ENCODE measurements at regions not wholly inside any gene's neighbourhood (a gene's known extent, or its start where the extent isn't known, plus 50 kb on each side); places are given as distances from the start of the nearest gene placed in this dataset.

GRCh38 chr4:108366716-108367115 lies 198.0 kb upstream of the LEF1 start:
- Mint-ChIP-seq H3K27ac (no peak overlapping the region), H3K4me3 (no peak overlapping the region), H3K27me3 (ENCODE audit: low read depth in 2 of 2) (peaks cover 65 to 88% of the 10 kb centered on the region in 2 donors), H3K4me1 (peaks cover 13 to 24% of the 10 kb centered on the region in 2 donors), H3K9me3 (no peaks in the 10 kb centered on the region), H3K36me3 (no peaks in the 10 kb centered on the region)
- no peak for DNase-seq
- Histone ChIP-seq H3K27ac (ENCODE audit: low read length) (no peak overlapping the region), H3K27me3 (ENCODE audit: control insufficient read depth, insufficient read depth, low read length) (peaks cover 37% of the 10 kb centered on the region), H3K36me3 (ENCODE audit: control insufficient read depth, insufficient read depth, low read length) (no peaks in the 10 kb centered on the region), H3K4me3 (ENCODE audit: low read length) (no peak overlapping the region), H3K4me1 (ENCODE audit: control insufficient read depth, insufficient read depth, low read length) (peaks cover 9% of the 10 kb centered on the region), H3K9me3 (ENCODE audit: control insufficient read depth, insufficient read depth, low read length) (no peaks in the 10 kb centered on the region)
- no peak for TF ChIP-seq CTCF (IDR thresholded peaks at IDR 0.05)
- ATAC-seq: no peak
- intact Hi-C loops (cut with micrococcal nuclease): no loop called here
- 90% methylated on average over 1 of the region's 1 CpG for WGBS (ENCODE audit: insufficient coverage)

GRCh38 chr4:108365551-108365950 lies 196.8 kb upstream of the LEF1 start:
- H3K4me3 ChIP-seq (ENCODE audit: low read length): no peak overlapping the region
- no peaks in the 10 kb centered on the region for H3K9me3 Mint-ChIP-seq
- no peaks in the 10 kb centered on the region for H3K36me3 Mint-ChIP-seq
- H3K27ac ChIP-seq (ENCODE audit: low read length): no peak overlapping the region
- intact Hi-C loops (cut with micrococcal nuclease): no loop called here
- no peak overlapping the region for H3K4me3 Mint-ChIP-seq
- no peak overlapping the region for H3K27ac Mint-ChIP-seq
- DNase-seq (no peak), ATAC-seq (no peak)
- WGBS (ENCODE audit: insufficient coverage): 93% methylated on average over 6 of the region's 7 CpGs
- peaks cover 63 to 87% of the 10 kb centered on the region in 2 donors for H3K27me3 Mint-ChIP-seq (ENCODE audit: low read depth in 2 of 2)
- H3K4me1 Mint-ChIP-seq: peaks cover 13 to 18% of the 10 kb centered on the region in 2 donors
- no peaks in the 10 kb centered on the region for H3K9me3 ChIP-seq (ENCODE audit: control insufficient read depth, insufficient read depth, low read length)
- peaks cover 5% of the 10 kb centered on the region for H3K4me1 ChIP-seq (ENCODE audit: control insufficient read depth, insufficient read depth, low read length)
- H3K27me3 ChIP-seq (ENCODE audit: control insufficient read depth, insufficient read depth, low read length): peaks cover 36% of the 10 kb centered on the region
- H3K36me3 ChIP-seq (ENCODE audit: control insufficient read depth, insufficient read depth, low read length): no peaks in the 10 kb centered on the region
- TF ChIP-seq CTCF (IDR thresholded peaks at IDR 0.05): no peak

DNA sequence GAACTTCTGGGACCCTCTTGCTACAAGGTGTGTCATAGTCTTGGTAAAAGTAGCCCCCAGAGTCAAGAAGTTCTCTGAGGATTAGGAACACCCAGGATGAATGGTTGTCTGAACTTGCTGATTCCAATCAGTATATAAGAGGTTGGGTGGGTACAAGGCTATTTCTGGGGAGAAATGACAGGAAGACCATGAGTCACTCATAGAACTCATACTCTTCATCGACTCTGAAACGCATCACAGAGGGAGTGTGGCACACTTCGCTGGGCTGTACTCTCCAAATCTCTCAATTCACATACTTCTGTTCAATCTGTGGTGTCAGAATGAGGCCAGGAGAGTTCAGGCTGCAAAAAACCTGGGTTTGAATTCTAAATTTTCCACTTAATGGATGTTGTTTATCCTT lies 193.2 kb upstream of the LEF1 start:
- DNase-seq: no peak
- Histone ChIP-seq H3K36me3 (ENCODE audit: control insufficient read depth, insufficient read depth, low read length) (no peaks in the 10 kb centered on the region), H3K4me1 (ENCODE audit: control insufficient read depth, insufficient read depth, low read length) (no peaks in the 10 kb centered on the region), H3K9me3 (ENCODE audit: control insufficient read depth, insufficient read depth, low read length) (no peaks in the 10 kb centered on the region), H3K27ac (ENCODE audit: low read length) (no peak overlapping the region), H3K27me3 (ENCODE audit: control insufficient read depth, insufficient read depth, low read length) (peaks cover 23% of the 10 kb centered on the region), H3K4me3 (ENCODE audit: low read length) (no peak overlapping the region)
- WGBS (ENCODE audit: insufficient coverage): 76% methylated on average over 3 of the region's 3 CpGs
- Mint-ChIP-seq H3K4me1 (peaks cover 0 to 4% of the 10 kb centered on the region in 2 donors), H3K27me3 (ENCODE audit: low read depth in 2 of 2) (peaks cover 60 to 90% of the 10 kb centered on the region in 2 donors), H3K27ac (no peak overlapping the region), H3K4me3 (no peak overlapping the region), H3K36me3 (no peaks in the 10 kb centered on the region), H3K9me3 (no peaks in the 10 kb centered on the region)
- intact Hi-C loops (cut with micrococcal nuclease): no loop called here
- no peak for ATAC-seq
- no peak for TF ChIP-seq CTCF (IDR thresholded peaks at IDR 0.05)

DNA sequence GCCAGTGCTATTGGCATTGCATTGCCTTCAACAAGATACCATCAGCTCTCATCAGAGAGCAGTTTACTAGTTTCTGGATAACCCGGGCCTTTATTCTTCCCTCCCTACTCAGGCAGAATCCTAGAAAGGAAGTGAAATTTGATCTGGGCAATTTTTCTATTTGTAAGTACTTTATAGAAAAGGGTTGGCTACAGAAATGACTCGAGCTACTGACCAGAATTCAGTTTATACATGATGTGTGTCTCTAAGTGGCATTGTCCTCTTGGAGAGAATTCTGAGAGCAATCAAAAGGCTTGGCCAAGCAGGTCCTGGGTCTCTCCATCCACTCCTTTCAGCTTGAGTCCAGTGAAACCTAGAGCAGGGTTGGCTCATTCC lies 192.7 kb upstream of the LEF1 start:
- Histone ChIP-seq H3K36me3 (ENCODE audit: control insufficient read depth, insufficient read depth, low read length) (no peaks in the 10 kb centered on the region), H3K27me3 (ENCODE audit: control insufficient read depth, insufficient read depth, low read length) (peaks cover 19% of the 10 kb centered on the region), H3K4me3 (ENCODE audit: low read length) (no peak overlapping the region), H3K27ac (ENCODE audit: low read length) (no peak overlapping the region), H3K9me3 (ENCODE audit: control insufficient read depth, insufficient read depth, low read length) (no peaks in the 10 kb centered on the region), H3K4me1 (ENCODE audit: control insufficient read depth, insufficient read depth, low read length) (no peaks in the 10 kb centered on the region)
- peaks cover 55 to 89% of the 10 kb centered on the region in 2 donors for H3K27me3 Mint-ChIP-seq (ENCODE audit: low read depth in 2 of 2)
- ATAC-seq: no peak
- WGBS (ENCODE audit: insufficient coverage): 71% methylated on average over 1 of the region's 2 CpGs
- no peak overlapping the region for H3K4me3 Mint-ChIP-seq
- H3K27ac Mint-ChIP-seq: no peak overlapping the region
- H3K36me3 Mint-ChIP-seq: no peaks in the 10 kb centered on the region
- intact Hi-C loops (cut with micrococcal nuclease): no loop called here
- no peak for TF ChIP-seq CTCF (IDR thresholded peaks at IDR 0.05)
- no peaks in the 10 kb centered on the region for H3K9me3 Mint-ChIP-seq
- peaks cover 0 to 4% of the 10 kb centered on the region in 2 donors for H3K4me1 Mint-ChIP-seq
- DNase-seq: no peak
